22Rv1 (cell line): ENCODE measurements at regions not wholly inside any gene's neighbourhood (a gene's known extent, or its start where the extent isn't known, plus 50 kb on each side); places are given as distances from the start of the nearest gene placed in this dataset.

Source experiments
- ZFX ChIP-seq: fragments of 450-650 bp; IDR thresholded peaks from 2 replicates; pipeline ENCODE4 v1.6.1; 2017; ENCODE audit warnings: antibody characterized with exemption, borderline replicate concordance
- TF ChIP-seq, protein P1 (sequence below): fragments of 450-650 bp; IDR thresholded peaks from 2 replicates; pipeline ENCODE4 v1.5.1; 2017; ENCODE audit warnings: mild to moderate bottlenecking

- TF ChIP-seq, protein P1, sequence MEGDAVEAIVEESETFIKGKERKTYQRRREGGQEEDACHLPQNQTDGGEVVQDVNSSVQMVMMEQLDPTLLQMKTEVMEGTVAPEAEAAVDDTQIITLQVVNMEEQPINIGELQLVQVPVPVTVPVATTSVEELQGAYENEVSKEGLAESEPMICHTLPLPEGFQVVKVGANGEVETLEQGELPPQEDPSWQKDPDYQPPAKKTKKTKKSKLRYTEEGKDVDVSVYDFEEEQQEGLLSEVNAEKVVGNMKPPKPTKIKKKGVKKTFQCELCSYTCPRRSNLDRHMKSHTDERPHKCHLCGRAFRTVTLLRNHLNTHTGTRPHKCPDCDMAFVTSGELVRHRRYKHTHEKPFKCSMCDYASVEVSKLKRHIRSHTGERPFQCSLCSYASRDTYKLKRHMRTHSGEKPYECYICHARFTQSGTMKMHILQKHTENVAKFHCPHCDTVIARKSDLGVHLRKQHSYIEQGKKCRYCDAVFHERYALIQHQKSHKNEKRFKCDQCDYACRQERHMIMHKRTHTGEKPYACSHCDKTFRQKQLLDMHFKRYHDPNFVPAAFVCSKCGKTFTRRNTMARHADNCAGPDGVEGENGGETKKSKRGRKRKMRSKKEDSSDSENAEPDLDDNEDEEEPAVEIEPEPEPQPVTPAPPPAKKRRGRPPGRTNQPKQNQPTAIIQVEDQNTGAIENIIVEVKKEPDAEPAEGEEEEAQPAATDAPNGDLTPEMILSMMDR: no peak
- no peak for TF ChIP-seq ZFX
Observed at GRCh38 chr9:136607334-136607919, 55.3 kb upstream of the EGFL7 start.
